Calu3 (cell line): ENCODE measurements at regions not wholly inside any gene's neighbourhood (a gene's known extent, or its start where the extent isn't known, plus 50 kb on each side); places are given as distances from the start of the nearest gene placed in this dataset.

ENCODE experiments used
- BruUV-seq: library from RNA; stranded (reverse); fragments of 400-500 nt; replicated peaks from 2 replicates; lab custom pipeline; 2021; lab: Mats Ljungman, UMichigan
- CTCF ChIA-PET: fragments of 300-600 bp; sonication (Branson Sonifier 250); formaldehyde crosslinking; loops from one replicate; lab custom pipeline; 2022; ENCODE audit warnings: antibody characterized with exemption; lab: Charles Lee
- DNase-seq: peaks from one replicate; pipeline ENCODE4 v3.0.0; 2022
- H3K27ac Mint-ChIP-seq: one replicate; pipeline ENCODE4 v1.8.0; 2022; ENCODE audit warnings: mixed read lengths; ENCODE audit not compliant: unreplicated experiment
- H3K27me3 Mint-ChIP-seq: one replicate; pipeline ENCODE4 v1.8.0; 2022; ENCODE audit warnings: mixed read lengths; ENCODE audit not compliant: unreplicated experiment
- H3K36me3 Mint-ChIP-seq: one replicate; pipeline ENCODE4 v1.8.0; 2022; ENCODE audit warnings: mild to moderate bottlenecking, moderate library complexity, mixed read lengths; ENCODE audit not compliant: insufficient read depth, unreplicated experiment
- H3K4me1 Mint-ChIP-seq: one replicate; pipeline ENCODE4 v1.8.0; 2022; ENCODE audit warnings: mild to moderate bottlenecking, low read depth, mixed read lengths; ENCODE audit not compliant: unreplicated experiment
- H3K4me3 Mint-ChIP-seq: one replicate; pipeline ENCODE4 v1.8.0; 2022; ENCODE audit warnings: mild to moderate bottlenecking, low read depth, moderate library complexity, mixed read lengths; ENCODE audit not compliant: unreplicated experiment
- H3K9me3 Mint-ChIP-seq: one replicate; pipeline ENCODE4 v1.8.0; 2022; ENCODE audit warnings: low read depth, mixed read lengths; ENCODE audit not compliant: unreplicated experiment
- CTCF ChIP-seq: fragments of 200-600 bp; IDR thresholded peaks from one replicate; pipeline ENCODE4 v1.8.0; 2022; ENCODE audit warnings: antibody characterized with exemption; ENCODE audit not compliant: unreplicated experiment
- intact Hi-C: fragments of 100-400 bp; cut with micrococcal nuclease; formaldehyde crosslinking; loops from one replicate; pipeline ENCODE4 v1.10.0; 2022; ENCODE audit not compliant: unreplicated experiment

- no peak for TF ChIP-seq CTCF
- Mint-ChIP-seq H3K27me3 (no peaks in the 10 kb centered on the region), H3K9me3 (peaks cover 9% of the 10 kb centered on the region), H3K36me3 (no peaks in the 10 kb centered on the region), H3K4me3 (no peak overlapping the region), H3K27ac (no peak overlapping the region), H3K4me1 (no peaks in the 10 kb centered on the region)
- DNase-seq: no peak
- intact Hi-C loops: no loop called here
- CTCF ChIA-PET: no interaction called here
- no TSS peak for BruUV-seq
Observed at GRCh38 chr9:118366228-118366627, 662.0 kb downstream of the TLR4 start.

GRCh38 chr9:118367383-118367782 lies 663.2 kb downstream of the TLR4 start:
- no peak for TF ChIP-seq CTCF
- no peak for DNase-seq
- intact Hi-C loops: no loop called here
- no peak overlapping the region for H3K27ac Mint-ChIP-seq
- CTCF ChIA-PET: no interaction called here
- H3K4me3 Mint-ChIP-seq: no peak overlapping the region
- H3K4me1 Mint-ChIP-seq: no peaks in the 10 kb centered on the region
- no TSS peak for BruUV-seq
- no peaks in the 10 kb centered on the region for H3K27me3 Mint-ChIP-seq
- peaks cover 9% of the 10 kb centered on the region for H3K9me3 Mint-ChIP-seq
- H3K36me3 Mint-ChIP-seq: no peaks in the 10 kb centered on the region

GRCh38 chr9:118384531-118385100 lies 680.4 kb downstream of the TLR4 start:
- CTCF ChIA-PET: no interaction called here
- Mint-ChIP-seq H3K27ac (no peak overlapping the region), H3K27me3 (no peaks in the 10 kb centered on the region), H3K36me3 (no peaks in the 10 kb centered on the region), H3K4me3 (no peak overlapping the region), H3K4me1 (no peaks in the 10 kb centered on the region), H3K9me3 (peaks cover 12% of the 10 kb centered on the region)
- no peak for TF ChIP-seq CTCF
- intact Hi-C loops: no loop called here
- no TSS peak for BruUV-seq
- DNase-seq: no peak

GRCh38 chr9:118395415-118395814 lies 691.2 kb downstream of the TLR4 start:
- H3K27ac Mint-ChIP-seq: no peak overlapping the region
- intact Hi-C loops: no loop called here
- H3K36me3 Mint-ChIP-seq: no peaks in the 10 kb centered on the region
- H3K27me3 Mint-ChIP-seq: no peaks in the 10 kb centered on the region
- DNase-seq: no peak
- no peaks in the 10 kb centered on the region for H3K4me1 Mint-ChIP-seq
- no peaks in the 10 kb centered on the region for H3K9me3 Mint-ChIP-seq
- no peak for TF ChIP-seq CTCF
- CTCF ChIA-PET: no interaction called here
- no peak overlapping the region for H3K4me3 Mint-ChIP-seq
- BruUV-seq: no TSS peak
